NCI-H1930 (cell line): ENCODE measurements at regions not wholly inside any gene's neighbourhood (a gene's known extent, or its start where the extent isn't known, plus 50 kb on each side); places are given as distances from the start of the nearest gene placed in this dataset.

Experiments used
- DNase-seq, 2 experiments: peaks; one replicate each; lab custom pipeline; 2025; lab: John Stamatoyannopoulos, UW

DNA sequence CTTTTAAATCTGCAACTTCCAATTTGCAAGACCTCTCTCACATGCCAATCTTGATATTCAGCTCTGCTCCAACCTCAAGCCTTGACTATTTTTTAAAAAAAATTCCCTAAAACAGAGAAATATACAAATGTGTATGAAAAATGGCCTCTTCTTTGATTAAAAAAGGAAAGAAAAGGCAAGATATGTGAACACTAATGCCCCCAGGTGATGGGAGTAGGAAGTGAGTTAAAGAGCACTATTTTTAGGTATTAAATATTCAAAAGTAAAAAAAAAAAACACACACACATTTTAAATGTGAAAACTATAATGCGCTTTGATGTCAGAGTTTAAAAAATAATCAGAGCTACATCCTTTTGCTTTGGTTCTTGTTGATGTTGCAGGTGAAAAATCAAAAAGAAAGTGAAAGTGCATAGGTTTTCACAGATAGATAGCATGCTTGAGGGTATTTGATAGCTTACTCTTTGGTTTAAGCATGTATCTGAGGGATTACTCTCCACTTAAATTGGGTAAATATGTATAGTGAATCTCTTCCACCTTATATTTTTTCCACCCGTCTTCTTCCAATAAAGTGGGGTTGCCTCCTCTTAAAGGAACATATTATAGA, 406.0 kb upstream of the POU3F3 start:
- no peak for DNase-seq

GRCh38 chr2:104448661-104449440, 405.1 kb upstream of the POU3F3 start:
- no peak for DNase-seq

DNA sequence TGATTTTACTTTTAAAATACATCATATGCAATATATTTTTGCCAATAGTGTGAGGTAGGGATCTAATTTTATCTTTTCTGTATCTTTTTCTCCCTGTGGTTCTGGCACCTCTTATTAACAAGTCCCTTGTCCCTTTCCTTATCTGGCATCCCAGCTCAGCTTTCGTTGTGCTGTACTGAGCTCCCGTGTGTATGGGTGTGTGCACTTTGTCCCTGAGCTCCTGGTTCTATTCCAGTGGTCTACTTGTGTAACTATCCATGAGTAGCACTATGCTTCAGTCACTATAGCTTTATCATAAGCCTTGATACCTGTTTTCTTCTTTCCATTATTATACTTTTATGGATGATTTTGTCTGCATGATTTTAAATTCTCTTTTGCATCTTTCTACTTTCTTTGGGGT, 401.4 kb upstream of the POU3F3 start:
- DNase-seq, result no peak

GRCh38 chr2:104462731-104463130, 391.2 kb upstream of the POU3F3 start:
- no peak for DNase-seq

DNA sequence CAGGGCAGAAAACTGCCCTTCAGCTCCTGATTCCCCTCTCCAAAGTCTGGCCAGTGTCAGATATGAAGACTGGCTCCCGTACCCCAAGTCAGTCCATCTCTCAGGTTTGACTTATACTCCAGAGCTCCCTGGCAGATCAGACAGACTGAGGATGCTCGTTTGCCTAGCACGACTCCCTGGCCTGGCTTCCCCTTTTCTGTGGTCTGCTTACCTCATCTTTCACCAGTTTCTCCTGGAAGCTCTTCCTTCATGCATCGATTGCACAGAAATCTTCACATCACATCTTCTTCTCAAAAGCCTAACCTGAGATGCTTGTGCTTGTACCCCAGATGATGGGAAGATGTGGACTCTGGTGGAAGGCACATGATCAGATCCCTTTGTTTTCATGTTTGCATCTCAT, 387.9 kb upstream of the POU3F3 start:
- DNase-seq, result no peak

DNA sequence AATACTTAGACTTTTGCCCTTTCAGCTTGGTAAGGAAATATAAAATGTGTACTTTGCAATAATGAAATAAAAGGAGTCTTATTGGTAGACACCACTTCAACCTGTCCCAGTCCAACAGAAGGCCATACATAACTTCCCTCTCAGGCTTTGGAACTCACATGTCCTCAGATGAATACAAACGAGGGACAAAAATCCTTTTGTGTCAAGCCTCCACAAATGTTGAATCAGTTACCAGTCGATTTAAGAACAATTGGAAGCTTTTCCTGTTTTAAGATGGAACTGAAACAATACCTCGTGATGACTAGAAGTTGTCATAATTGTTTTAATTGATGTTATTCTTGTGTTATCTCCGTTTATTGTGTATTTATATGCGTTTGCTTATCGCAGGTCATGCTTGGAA, 385.1 kb upstream of the POU3F3 start:
- no peak for DNase-seq

DNA sequence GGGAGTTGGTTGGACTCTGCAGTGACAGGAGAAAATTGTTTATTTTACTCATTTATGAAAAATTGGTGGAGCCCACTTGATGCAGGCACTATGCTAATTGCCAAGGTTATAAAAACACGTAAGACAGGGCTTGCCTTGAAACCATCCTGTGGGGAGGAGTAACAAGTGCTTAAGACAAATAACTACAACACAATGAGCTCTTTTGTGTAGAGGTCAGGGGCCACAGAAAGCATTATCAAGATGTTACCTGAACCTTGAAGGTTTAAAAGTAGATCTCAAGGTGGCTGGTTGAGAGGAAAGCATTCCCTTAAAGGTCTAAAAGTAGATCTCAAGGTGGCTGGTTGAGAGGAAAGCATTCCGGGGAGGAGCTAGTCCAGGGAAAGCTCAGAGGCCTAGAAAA, 381.8 kb upstream of the POU3F3 start:
- no peak for DNase-seq

DNA sequence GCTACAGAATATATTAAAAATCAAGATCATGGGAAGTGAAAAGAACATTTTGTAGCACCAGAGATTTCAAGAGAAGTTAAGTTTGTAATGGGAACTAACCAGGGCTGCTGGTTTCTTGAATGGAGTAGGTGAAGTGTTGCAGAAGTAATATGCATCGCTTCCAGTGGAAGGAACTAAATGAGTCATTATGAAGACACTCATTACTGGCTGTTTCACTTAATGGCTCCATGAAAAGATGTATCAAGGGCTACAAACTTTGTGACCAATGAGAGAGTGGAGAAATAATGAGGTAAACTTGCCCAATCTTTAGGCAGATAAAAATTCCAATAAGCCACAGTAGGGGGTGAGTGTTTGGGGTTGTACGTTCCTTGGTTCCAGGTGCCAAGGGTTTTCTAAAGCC, 380.4 kb upstream of the POU3F3 start:
- no peak for DNase-seq

DNA sequence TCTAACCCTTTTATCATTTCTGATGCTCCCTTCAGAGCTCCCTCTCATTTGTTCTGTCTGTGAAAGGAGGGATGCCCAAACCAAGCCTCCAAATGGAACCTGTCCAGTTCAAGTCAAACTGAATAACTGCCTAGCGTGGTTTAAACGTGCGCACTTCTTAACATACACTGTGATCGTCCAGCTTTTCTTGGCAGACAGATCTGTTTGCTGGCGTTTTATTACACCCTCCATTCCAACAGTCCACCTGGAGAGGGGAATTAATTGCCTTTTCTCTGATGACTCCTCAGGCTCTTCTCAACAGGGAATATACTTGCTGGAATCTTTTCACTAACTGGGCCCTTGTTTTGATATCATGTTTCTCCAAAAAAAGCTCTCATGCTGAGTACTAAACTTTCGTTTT, 379.2 kb upstream of the POU3F3 start:
- DNase-seq, result no peak

DNA sequence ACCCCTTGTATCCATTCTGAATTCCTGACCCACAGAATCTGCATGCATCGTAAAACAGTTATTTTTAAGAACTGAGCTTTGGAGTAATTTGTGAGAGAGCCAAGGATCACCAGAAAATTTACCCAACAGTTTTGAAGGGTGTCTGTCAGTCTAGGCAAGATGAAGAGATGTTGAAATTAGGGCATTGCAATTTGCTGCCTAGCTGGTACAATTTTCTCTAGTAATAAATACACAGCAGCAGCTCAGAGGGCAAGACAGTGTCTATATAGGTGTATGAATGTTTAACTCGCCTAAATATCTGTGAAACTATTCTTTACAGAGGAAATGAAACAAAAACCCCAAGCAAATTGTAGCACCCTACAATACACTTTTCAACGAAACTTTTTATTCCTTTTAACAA, 377.8 kb upstream of the POU3F3 start:
- DNase-seq, result no peak

GRCh38 chr2:104476563-104476988, 377.3 kb upstream of the POU3F3 start:
- DNase-seq, result no peak

- no peak for DNase-seq
Observed at GRCh38 chr2:104481341-104481740, 372.6 kb upstream of the POU3F3 start.

GRCh38 chr2:104487366-104487765, 366.5 kb upstream of the POU3F3 start:
- DNase-seq, result no peak

DNA sequence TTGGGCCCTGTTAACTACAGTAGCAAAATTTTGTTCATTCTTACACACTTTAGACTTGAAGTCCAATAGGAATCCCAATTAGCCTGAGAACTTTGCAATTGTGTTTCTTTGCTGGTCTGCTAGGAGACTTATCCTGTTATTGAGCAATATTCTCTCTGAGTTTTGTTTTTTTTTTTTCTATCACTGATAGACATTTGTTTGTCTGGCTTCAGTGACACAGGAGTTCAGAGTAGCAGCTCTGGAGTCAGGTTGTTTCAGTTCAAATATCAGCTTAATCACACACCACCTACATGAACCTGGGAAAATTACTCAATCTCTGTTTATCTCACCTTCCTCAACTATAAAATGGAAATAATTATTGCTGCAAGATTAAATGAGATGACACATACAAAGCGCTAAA, 360.2 kb upstream of the POU3F3 start:
- no peak for DNase-seq

DNA sequence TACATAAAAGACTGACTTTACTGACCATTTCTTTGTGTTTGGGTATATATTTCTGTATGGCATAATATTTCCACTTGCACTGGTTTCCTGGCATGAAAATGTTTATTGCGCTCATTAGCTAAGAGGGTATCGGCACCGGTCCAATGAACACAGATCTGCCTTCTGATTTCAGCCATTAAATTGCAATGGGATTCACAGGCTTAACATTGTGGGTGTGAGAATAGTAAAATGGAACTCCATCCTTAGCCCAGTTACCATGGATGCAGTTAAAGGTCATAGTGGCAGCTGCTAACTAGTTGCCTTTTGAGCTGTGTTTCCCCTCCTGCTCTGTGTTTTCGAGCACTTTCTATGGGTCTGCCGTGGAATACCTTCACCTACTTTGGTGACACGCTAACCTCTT, 352.6 kb upstream of the POU3F3 start:
- DNase-seq, result no peak

- DNase-seq, result no peak
Observed at GRCh38 chr2:104501929-104502328, 352.0 kb upstream of the POU3F3 start.

DNA sequence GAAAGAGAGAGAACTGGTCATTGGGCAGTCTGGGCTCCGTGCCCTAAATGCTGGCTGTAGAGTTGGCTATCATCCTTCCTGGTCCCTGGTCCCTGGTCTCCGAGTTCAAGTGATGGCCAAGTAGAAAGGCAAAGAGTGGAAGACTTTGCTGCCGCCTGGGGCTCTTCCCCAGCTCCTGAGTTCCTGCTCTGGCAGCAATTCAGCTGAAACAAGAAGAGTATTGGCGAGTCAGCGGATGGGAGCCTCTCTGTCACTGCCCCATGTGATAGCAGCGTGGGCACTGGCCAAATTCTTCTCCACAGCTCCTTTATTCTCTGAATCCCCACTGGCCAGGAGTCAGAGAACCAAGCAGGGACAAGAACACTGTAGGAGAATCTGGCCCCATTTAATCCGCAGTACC, 351.0 kb upstream of the POU3F3 start:
- no peak for DNase-seq

DNA sequence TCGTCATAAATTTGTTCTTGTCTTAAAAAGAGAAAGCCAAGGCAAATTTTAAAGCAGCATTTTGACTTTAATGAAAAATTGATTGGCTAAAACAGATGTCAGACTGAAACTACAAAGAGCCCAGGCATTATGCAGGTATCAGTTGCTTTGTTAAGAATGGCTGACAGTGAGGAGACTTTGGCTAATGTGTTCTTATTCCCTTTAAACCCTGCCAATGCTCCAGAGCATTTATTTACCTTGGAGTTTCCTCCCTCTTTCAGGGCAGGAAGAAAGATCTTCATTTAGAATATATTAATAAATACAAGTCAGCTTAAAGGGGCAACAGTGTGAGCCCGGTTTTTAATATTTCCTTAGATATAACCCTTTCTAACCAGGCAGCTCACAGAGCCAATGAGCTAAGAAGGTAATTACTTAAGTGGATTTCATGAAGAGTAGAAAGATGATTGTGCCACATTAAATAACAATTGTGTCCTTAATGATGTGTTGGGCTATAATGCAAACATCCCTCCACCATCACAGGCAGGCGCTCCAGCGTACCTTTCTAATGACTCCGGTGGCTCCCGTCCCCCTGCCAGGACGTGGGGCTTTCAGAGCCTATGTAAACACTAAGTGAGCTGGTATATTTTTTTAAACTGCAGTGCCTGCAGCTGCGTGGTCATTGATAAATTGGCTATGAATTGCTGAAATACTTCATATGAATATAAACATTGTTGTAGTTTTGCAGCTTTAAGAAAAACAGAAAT, 349.4 kb upstream of the POU3F3 start:
- DNase-seq, result peak; percentile 68 to 71

GRCh38 chr2:104518256-104518655, 335.7 kb upstream of the POU3F3 start:
- no peak for DNase-seq

DNA sequence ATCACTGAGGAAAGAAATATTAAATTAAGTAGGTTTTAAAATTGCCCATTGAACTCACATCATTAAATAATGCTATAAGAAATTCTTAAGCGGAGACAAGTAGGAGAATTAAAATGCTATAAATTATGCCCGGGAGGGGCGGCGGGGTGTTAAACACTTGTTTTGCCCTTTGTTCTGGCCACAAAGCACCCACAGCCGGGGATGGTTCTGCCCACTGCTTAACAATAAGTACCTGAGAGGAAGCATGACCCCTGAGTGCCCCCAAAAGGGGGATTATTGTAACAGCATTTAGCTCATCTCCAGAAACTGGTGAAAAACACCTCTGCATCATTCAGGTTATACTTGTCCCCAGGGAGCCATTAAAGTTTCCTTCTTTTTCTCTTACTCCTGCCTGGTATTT, 332.7 kb upstream of the POU3F3 start:
- DNase-seq, result no peak

DNA sequence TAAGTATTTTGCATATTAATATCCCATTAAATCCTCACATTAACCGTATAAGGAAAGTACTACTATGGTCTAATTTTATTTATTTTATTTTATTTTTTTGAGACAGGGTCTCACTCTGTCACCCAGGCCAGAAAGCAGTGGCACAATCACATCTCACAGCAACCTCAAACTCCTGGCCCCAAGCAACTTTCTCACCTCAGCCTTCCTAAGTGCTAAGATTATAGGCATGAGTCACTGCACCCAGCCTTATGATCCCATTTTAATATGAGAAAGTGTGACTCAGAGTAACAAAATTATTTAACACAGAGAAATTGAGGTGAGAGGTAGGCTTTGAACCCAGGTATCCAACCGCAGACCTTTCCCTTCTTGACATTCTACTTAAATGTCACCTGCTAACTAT, 330.0 kb upstream of the POU3F3 start:
- DNase-seq, result no peak

DNA sequence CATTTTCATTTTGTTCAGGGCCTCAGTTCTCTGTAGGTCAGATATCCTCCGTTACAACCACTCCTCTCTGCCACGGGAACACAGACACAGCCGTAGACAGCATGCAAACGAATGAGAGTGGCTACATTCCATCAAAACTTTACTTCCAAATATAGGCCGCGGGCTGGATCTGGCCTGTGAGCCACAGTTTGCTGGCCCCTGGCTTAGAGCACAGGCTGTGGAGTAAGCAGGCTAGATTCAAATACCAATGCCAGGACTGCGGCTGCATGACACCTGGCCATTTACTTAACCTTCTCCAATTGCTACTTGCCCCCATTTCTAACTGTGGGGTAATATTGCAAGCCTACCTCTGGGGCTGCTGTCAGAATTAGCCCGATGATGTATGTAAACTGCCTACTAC, 325.8 kb upstream of the POU3F3 start:
- DNase-seq, result no peak

- DNase-seq, result no peak
Observed at GRCh38 chr2:104531122-104531521, 322.8 kb upstream of the POU3F3 start.
